ENCODE measurements at regions not wholly inside any gene's neighbourhood (a gene's known extent, or its start where the extent isn't known, plus 50 kb on each side); places are given as distances from the start of the nearest gene placed in this dataset.
A peak's percentile ranks its signal among the peaks of the same experiment; 100 is the strongest.

- Histone ChIP-seq H3K9me3 (no peaks in the 10 kb centered on the region), H3K4me1 (no peaks in the 10 kb centered on the region), H3K27me3 (ENCODE audit: low read depth) (no peaks in the 10 kb centered on the region), H3K27ac (no peak overlapping the region), H3K36me3 (no peaks in the 10 kb centered on the region), H3K4me3 (no peak overlapping the region)
- no peak for ATAC-seq
- intact Hi-C loops (cut with DNase I): no loop called here
- no peak for DNase-seq
- TF ChIP-seq CTCF (IDR thresholded peaks at IDR 0.05): no peak
Measured at GRCh38 chr20:10761232-10761631, 87.4 kb upstream of the JAG1 start.

GRCh38 chr20:10761786-10762185, 88.0 kb upstream of the JAG1 start:
- Histone ChIP-seq H3K9me3 (no peaks in the 10 kb centered on the region), H3K27me3 (ENCODE audit: low read depth) (no peaks in the 10 kb centered on the region), H3K4me3 (no peak overlapping the region), H3K36me3 (no peaks in the 10 kb centered on the region), H3K4me1 (no peaks in the 10 kb centered on the region), H3K27ac (no peak overlapping the region)
- DNase-seq (no peak), ATAC-seq (peak in 1 of 2 donors; percentile 40)
- intact Hi-C loops (cut with DNase I): no loop called here
- no peak for TF ChIP-seq CTCF (IDR thresholded peaks at IDR 0.05)

GRCh38 chr20:10762216-10762615, 88.4 kb upstream of the JAG1 start:
- Histone ChIP-seq H3K27me3 (ENCODE audit: low read depth) (no peaks in the 10 kb centered on the region), H3K4me3 (no peak overlapping the region), H3K27ac (no peak overlapping the region), H3K9me3 (no peaks in the 10 kb centered on the region), H3K4me1 (no peaks in the 10 kb centered on the region), H3K36me3 (no peaks in the 10 kb centered on the region)
- ATAC-seq (no peak), DNase-seq (no peak)
- intact Hi-C loops (cut with DNase I): no loop called here
- no peak for TF ChIP-seq CTCF (IDR thresholded peaks at IDR 0.05)

GRCh38 chr20:10763112-10763511, 89.3 kb upstream of the JAG1 start:
- intact Hi-C loops (cut with DNase I): no loop called here
- no peaks in the 10 kb centered on the region for H3K36me3 ChIP-seq
- ATAC-seq (no peak), DNase-seq (no peak)
- H3K27ac ChIP-seq: no peak overlapping the region
- TF ChIP-seq CTCF (IDR thresholded peaks at IDR 0.05): no peak
- H3K4me3 ChIP-seq: no peak overlapping the region
- no peaks in the 10 kb centered on the region for H3K4me1 ChIP-seq
- H3K9me3 ChIP-seq: no peaks in the 10 kb centered on the region
- H3K27me3 ChIP-seq (ENCODE audit: low read depth): no peaks in the 10 kb centered on the region

- Histone ChIP-seq H3K9me3 (no peaks in the 10 kb centered on the region), H3K27me3 (ENCODE audit: low read depth) (no peaks in the 10 kb centered on the region), H3K27ac (no peak overlapping the region), H3K4me3 (no peak overlapping the region), H3K4me1 (no peaks in the 10 kb centered on the region), H3K36me3 (no peaks in the 10 kb centered on the region)
- no peak for TF ChIP-seq CTCF (IDR thresholded peaks at IDR 0.05)
- intact Hi-C loops (cut with DNase I): no loop called here
- ATAC-seq: no peak
- no peak for DNase-seq
Measured at GRCh38 chr20:10769700-10770099, 95.9 kb upstream of the JAG1 start.

- Histone ChIP-seq H3K36me3 (no peaks in the 10 kb centered on the region), H3K9me3 (no peaks in the 10 kb centered on the region), H3K4me3 (no peak overlapping the region), H3K27ac (no peak overlapping the region), H3K4me1 (no peaks in the 10 kb centered on the region), H3K27me3 (ENCODE audit: low read depth) (no peaks in the 10 kb centered on the region)
- no peak for ATAC-seq
- intact Hi-C loops (cut with DNase I): no loop called here
- no peak for TF ChIP-seq CTCF (IDR thresholded peaks at IDR 0.05)
- DNase-seq: no peak
Measured at GRCh38 chr20:10770753-10771152, 97.0 kb upstream of the JAG1 start.
